Ovary (tissue), 7 donors: ENCODE measurements at regions not wholly inside any gene's neighbourhood (a gene's known extent, or its start where the extent isn't known, plus 50 kb on each side); places are given as distances from the start of the nearest gene placed in this dataset.

Source experiments
- DNase-seq, 5 donors: peaks; one replicate each; pipeline ENCODE4 v3.0.0-alpha.2; 2019 to 2020
- H3K27ac ChIP-seq, 2 donors: fragments of 200-600 bp; one replicate each; pipeline versions ENCODE4 v1.5.1 to v1.8.0; 2019 to 2022
- H3K27me3 ChIP-seq: fragments of 200-600 bp; one replicate; pipeline ENCODE4 v1.8.0; 2022
- H3K36me3 ChIP-seq: fragments of 200-600 bp; sonication (generic); one replicate; pipeline ENCODE4 v1.5.1; 2019
- H3K4me1 ChIP-seq: one replicate; pipeline ENCODE4 v1.8.1; 2013; ENCODE audit warnings: mild to moderate bottlenecking, moderate library complexity; ENCODE audit not compliant: insufficient read depth
- H3K4me3 ChIP-seq: fragments of 200-600 bp; sonication (generic); one replicate; pipeline ENCODE4 v1.5.1; 2017
- H3K9me3 ChIP-seq, 2 donors: fragments of 200-600 bp in 1 of 2; sonication (generic) in 1 of 2; one replicate each; pipeline versions ENCODE4 v1.5.1 to v1.8.1; 2013 to 2019; ENCODE audit warnings: mild to moderate bottlenecking in 1 of 2, moderate library complexity in 1 of 2
- EP300 ChIP-seq: sonication (generic); formaldehyde crosslinking; IDR thresholded peaks from one replicate; pipeline ENCODE4 v1.6.1; 2017; ENCODE audit warnings: antibody characterized with exemption
- POLR2A ChIP-seq: fragments of 450-650 bp; IDR thresholded peaks from one replicate; pipeline ENCODE4 v1.6.1; 2017; ENCODE audit warnings: antibody characterized with exemption, mild to moderate bottlenecking, moderate library complexity
- WGBS, 3 donors: extraction: QIAGEN DNeasy Blood & Tissue Kit in 1 of 3; methylation state at CpG; one replicate each; pipeline versions ENCODE4 v1.1.5 to v1.1.7; 2013 to 2017; 5-methylcytosine and 5-hydroxymethylcytosine counted together
- intact Hi-C, 4 donors: fragments of 100-400 bp; cut with DNase I; formaldehyde crosslinking; loops; one replicate each; pipeline versions ENCODE4 v1.11.0 to v1.15.1; 2022 to 2023
- TF ChIP-seq, protein P1 (sequence below), 3 donors: fragments of 450-650 bp in 2 of 3; fragments of 200-600 bp in 1 of 3; IDR thresholded peaks; one replicate each; pipeline versions ENCODE4 v1.5.1 to v1.8.0; 2016 to 2022; ENCODE audit warnings: antibody characterized with exemption in 3 of 3, mild to moderate bottlenecking in 1 of 3
- donor health status: DM: no; HTN: no; CAD: no; lungs with moderate emphysema.
- donor health status: DM: no; HTN: no; CAD: no.
- donor health status: Bipolar disorder and iron deficiency.
- donor health status: DM: no; HTN: no; CAD: no.
- donor health status: DM: yes; HTN: yes; CAD: no.

GRCh38 chr7:89772276-89772675 lies 382.0 kb upstream of the STEAP1 start:
- TF ChIP-seq EP300 (no peak), POLR2A (no peak)
- TF ChIP-seq, protein P1, sequence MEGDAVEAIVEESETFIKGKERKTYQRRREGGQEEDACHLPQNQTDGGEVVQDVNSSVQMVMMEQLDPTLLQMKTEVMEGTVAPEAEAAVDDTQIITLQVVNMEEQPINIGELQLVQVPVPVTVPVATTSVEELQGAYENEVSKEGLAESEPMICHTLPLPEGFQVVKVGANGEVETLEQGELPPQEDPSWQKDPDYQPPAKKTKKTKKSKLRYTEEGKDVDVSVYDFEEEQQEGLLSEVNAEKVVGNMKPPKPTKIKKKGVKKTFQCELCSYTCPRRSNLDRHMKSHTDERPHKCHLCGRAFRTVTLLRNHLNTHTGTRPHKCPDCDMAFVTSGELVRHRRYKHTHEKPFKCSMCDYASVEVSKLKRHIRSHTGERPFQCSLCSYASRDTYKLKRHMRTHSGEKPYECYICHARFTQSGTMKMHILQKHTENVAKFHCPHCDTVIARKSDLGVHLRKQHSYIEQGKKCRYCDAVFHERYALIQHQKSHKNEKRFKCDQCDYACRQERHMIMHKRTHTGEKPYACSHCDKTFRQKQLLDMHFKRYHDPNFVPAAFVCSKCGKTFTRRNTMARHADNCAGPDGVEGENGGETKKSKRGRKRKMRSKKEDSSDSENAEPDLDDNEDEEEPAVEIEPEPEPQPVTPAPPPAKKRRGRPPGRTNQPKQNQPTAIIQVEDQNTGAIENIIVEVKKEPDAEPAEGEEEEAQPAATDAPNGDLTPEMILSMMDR (IDR thresholded peaks at IDR 0.05) = no peak
- DNase-seq = no peak
- 25 to 41% (median 27%) methylated on average over 1 of the region's 1 CpG for WGBS, 3 donors
- intact Hi-C loops = no loop called here
- Histone ChIP-seq H3K27me3 (no peaks in the 10 kb centered on the region), H3K9me3 (no peaks in the 10 kb centered on the region), H3K4me1 (no peaks in the 10 kb centered on the region), H3K36me3 (no peaks in the 10 kb centered on the region), H3K4me3 (no peak overlapping the region), H3K27ac (no peak overlapping the region)

- no peak for DNase-seq
- Histone ChIP-seq H3K27me3 (no peaks in the 10 kb centered on the region), H3K36me3 (no peaks in the 10 kb centered on the region), H3K4me3 (no peak overlapping the region), H3K27ac (no peak overlapping the region), H3K4me1 (no peaks in the 10 kb centered on the region), H3K9me3 (no peaks in the 10 kb centered on the region)
- TF ChIP-seq EP300 = no peak
- TF ChIP-seq, protein P1 (IDR thresholded peaks at IDR 0.05) = no peak
- no peak for TF ChIP-seq POLR2A
- WGBS, 3 donors = 84 to 89% (median 86%) methylated on average over 2 of the region's 2 CpGs
- intact Hi-C loops = no loop called here
These were observed 380.7 kb upstream of the STEAP1 start for GRCh38 chr7:89773611-89774010.

GRCh38 chr7:89775459-89775858 lies 378.8 kb upstream of the STEAP1 start:
- TF ChIP-seq POLR2A (no peak), EP300 (no peak)
- TF ChIP-seq, protein P1 (IDR thresholded peaks at IDR 0.05) = no peak
- no peak for DNase-seq
- intact Hi-C loops = no loop called here
- Histone ChIP-seq H3K27ac (no peak overlapping the region), H3K27me3 (no peaks in the 10 kb centered on the region), H3K4me1 (no peaks in the 10 kb centered on the region), H3K36me3 (no peaks in the 10 kb centered on the region), H3K4me3 (no peak overlapping the region), H3K9me3 (no peaks in the 10 kb centered on the region)

DNA sequence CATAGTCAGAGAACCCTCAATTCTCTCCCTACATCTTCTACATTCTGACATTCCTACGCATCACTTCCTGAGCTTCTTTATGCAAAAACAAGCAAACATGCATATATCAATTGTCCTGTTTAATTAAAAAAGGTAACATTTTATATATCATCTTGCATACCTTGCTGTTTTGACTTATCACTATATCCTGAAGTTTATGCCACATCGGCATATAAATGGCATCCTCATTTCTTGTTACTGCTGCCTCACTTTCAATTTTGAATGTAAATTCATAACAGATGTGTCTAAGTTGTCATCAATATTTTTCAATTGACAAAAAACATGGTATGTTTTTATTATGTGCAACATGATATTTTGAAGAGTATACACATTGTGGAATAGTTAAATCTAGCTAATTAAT lies 377.3 kb upstream of the STEAP1 start:
- Histone ChIP-seq H3K9me3 (no peaks in the 10 kb centered on the region), H3K27me3 (no peaks in the 10 kb centered on the region), H3K27ac (no peak overlapping the region), H3K4me3 (no peak overlapping the region), H3K4me1 (no peaks in the 10 kb centered on the region), H3K36me3 (no peaks in the 10 kb centered on the region)
- 97 to 98% (median 97%) methylated on average over 2 of the region's 2 CpGs for WGBS, 3 donors
- intact Hi-C loops = no loop called here
- DNase-seq = no peak
- no peak for TF ChIP-seq POLR2A
- TF ChIP-seq, protein P1 (IDR thresholded peaks at IDR 0.05) = no peak
- TF ChIP-seq EP300 = no peak

DNA sequence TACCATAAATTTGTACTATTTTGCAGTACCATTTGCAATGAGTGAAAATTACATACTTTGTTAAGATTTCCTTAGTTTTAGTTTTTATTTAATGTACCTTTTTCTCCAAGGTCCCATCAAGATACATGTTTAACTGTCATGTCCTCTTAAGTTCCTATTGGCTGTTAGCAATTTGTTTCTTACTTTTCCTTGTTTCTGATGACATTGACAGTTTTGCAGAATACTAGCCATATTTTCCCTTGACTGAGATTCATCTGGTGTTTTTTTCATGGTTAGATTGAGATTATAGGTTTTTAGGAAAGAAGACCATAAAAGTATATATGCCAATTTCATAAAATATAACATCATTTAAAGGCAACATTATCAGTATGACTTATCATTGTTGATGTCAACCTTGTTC lies 376.8 kb upstream of the STEAP1 start:
- Histone ChIP-seq H3K4me3 (no peak overlapping the region), H3K27ac (no peak overlapping the region), H3K4me1 (no peaks in the 10 kb centered on the region), H3K27me3 (no peaks in the 10 kb centered on the region), H3K36me3 (no peaks in the 10 kb centered on the region), H3K9me3 (no peaks in the 10 kb centered on the region)
- DNase-seq = no peak
- TF ChIP-seq, protein P1 (IDR thresholded peaks at IDR 0.05) = no peak
- TF ChIP-seq EP300 = no peak
- intact Hi-C loops = no loop called here
